GM23338 (cell line): ENCODE measurements at regions not wholly inside any gene's neighbourhood (a gene's known extent, or its start where the extent isn't known, plus 50 kb on each side); places are given as distances from the start of the nearest gene placed in this dataset.

ENCODE experiments used
- ATAC-seq: fragments of 200-7000 bp; cut with Tn5 transposase; 3 replicates; pipeline ENCODE4 v1.9.1; 2020
- DNase-seq: peaks from one replicate; pipeline ENCODE4 v3.0.0-alpha.2; 2015; ENCODE audit warnings: low spot score
- H2AFZ ChIP-seq: fragments of 200-600 bp; sonication (generic); 2 replicates; pipeline ENCODE4 v1.8.0; 2016; ENCODE audit warnings: antibody characterized with exemption, mild to moderate bottlenecking, moderate library complexity
- H3F3A ChIP-seq: fragments of 200-600 bp; sonication (generic); replicated peaks from 2 replicates; pipeline ENCODE4 v1.8.0; 2017; ENCODE audit warnings: antibody characterized with exemption, mixed run types, low read depth
- H3K27ac ChIP-seq: fragments of 200-600 bp; sonication (generic); 2 replicates; pipeline ENCODE4 v1.6.1; 2016; ENCODE audit warnings: low read depth
- H3K27me3 ChIP-seq: fragments of 200-600 bp; sonication (generic); 2 replicates; pipeline ENCODE4 v1.8.0; 2016; ENCODE audit warnings: mild to moderate bottlenecking, mixed run types, moderate library complexity; ENCODE audit not compliant: insufficient read depth
- H3K36me3 ChIP-seq: fragments of 200-600 bp; sonication (generic); 2 replicates; pipeline ENCODE4 v1.8.0; 2016; ENCODE audit warnings: mild to moderate bottlenecking; ENCODE audit not compliant: insufficient read depth
- H3K4me1 ChIP-seq: fragments of 200-600 bp; sonication (generic); 2 replicates; pipeline ENCODE4 v1.8.0; 2016; ENCODE audit warnings: mild to moderate bottlenecking, moderate library complexity; ENCODE audit not compliant: insufficient read depth
- H3K4me2 ChIP-seq: fragments of 200-600 bp; sonication (generic); 2 replicates; pipeline ENCODE4 v1.7.1; 2017; ENCODE audit warnings: mixed run types
- H3K4me3 ChIP-seq: fragments of 200-600 bp; sonication (generic); 2 replicates; pipeline ENCODE4 v1.6.1; 2016; ENCODE audit warnings: mixed run types
- H3K79me2 ChIP-seq: fragments of 200-600 bp; sonication (generic); replicated peaks from 2 replicates; pipeline ENCODE4 v1.8.0; 2017; ENCODE audit warnings: mild to moderate bottlenecking; ENCODE audit not compliant: insufficient read depth
- H3K9me2 ChIP-seq: fragments of 200-600 bp; sonication (generic); 2 replicates; pipeline ENCODE4 v1.8.0; 2017; ENCODE audit not compliant: insufficient read depth
- H4K20me1 ChIP-seq: fragments of 200-600 bp; sonication (generic); replicated peaks from 2 replicates; pipeline ENCODE4 v1.8.0; 2017; ENCODE audit warnings: mild to moderate bottlenecking; ENCODE audit not compliant: insufficient read depth
- H3K27ac Mint-ChIP-seq: 2 replicates; pipeline ENCODE4 v1.8.0; 2020; ENCODE audit warnings: inconsistent platforms, mild to moderate bottlenecking, moderate library complexity, mixed read lengths
- H3K27me3 Mint-ChIP-seq: 3 replicates; pipeline ENCODE4 v1.8.0; 2022; ENCODE audit warnings: low read depth, mild to moderate bottlenecking, moderate library complexity, mixed read lengths, inconsistent platforms; ENCODE audit not compliant: insufficient read depth, poor library complexity
- H3K36me3 Mint-ChIP-seq: 3 replicates; pipeline ENCODE4 v1.8.0; 2021; ENCODE audit warnings: low read depth, mild to moderate bottlenecking, inconsistent platforms, moderate library complexity, mixed read lengths
- H3K4me1 Mint-ChIP-seq: 3 replicates; pipeline ENCODE4 v1.8.0; 2020; ENCODE audit warnings: mild to moderate bottlenecking, inconsistent platforms, mixed read lengths
- H3K4me3 Mint-ChIP-seq: 3 replicates; pipeline ENCODE4 v1.8.0; 2021; ENCODE audit warnings: moderate library complexity, mild to moderate bottlenecking, inconsistent platforms, mixed read lengths
- H3K9me3 Mint-ChIP-seq: 3 replicates; pipeline ENCODE4 v1.8.0; 2020; ENCODE audit warnings: moderate library complexity, mild to moderate bottlenecking, inconsistent platforms, mixed read lengths
- CREB1 ChIP-seq: fragments of 250-450 bp; sonication (Bioruptor Pico); IDR thresholded peaks from 2 replicates; pipeline ENCODE4 v1.5.0; 2020; ENCODE audit warnings: low read depth, mild to moderate bottlenecking, moderate library complexity
- CTCF ChIP-seq, 2 experiments: fragments of 200-600 bp in 1 of 2; sonication (generic) in 1 of 2; conservative IDR thresholded peaks; 2 replicates each; pipeline versions ENCODE4 v1.5.1 to v1.6.1; 2016 to 2017; ENCODE audit warnings: antibody characterized with exemption in 2 of 2, low read depth in 2 of 2, mild to moderate bottlenecking in 2 of 2, moderate library complexity in 1 of 2
- ETS1 ChIP-seq: IDR thresholded peaks from 2 replicates; pipeline ENCODE4 v1.6.1; 2016; ENCODE audit warnings: antibody characterized with exemption
- EZH2 ChIP-seq: fragments of 200-600 bp; sonication (generic); IDR thresholded peaks from one replicate; pipeline ENCODE4 v1.8.0; 2017; ENCODE audit warnings: antibody characterized with exemption, mild to moderate bottlenecking, low read depth; ENCODE audit not compliant: unreplicated experiment
- EZH2phosphoT487 ChIP-seq: fragments of 200-600 bp; sonication (generic); IDR thresholded peaks from one replicate; pipeline ENCODE4 v1.8.1; 2018; ENCODE audit warnings: antibody characterized with exemption; ENCODE audit not compliant: unreplicated experiment
- JUNB ChIP-seq: IDR thresholded peaks from one replicate; pipeline ENCODE4 v1.6.1; 2016; ENCODE audit warnings: antibody characterized with exemption; ENCODE audit not compliant: unreplicated experiment
- NANOG ChIP-seq: IDR thresholded peaks from 2 replicates; pipeline ENCODE4 v1.6.1; 2016; ENCODE audit warnings: antibody characterized with exemption, borderline replicate concordance
- POLR2AphosphoS5 ChIP-seq: IDR thresholded peaks from 2 replicates; pipeline ENCODE4 v1.6.1; 2016; ENCODE audit warnings: antibody characterized with exemption, low read depth
- REST ChIP-seq: IDR thresholded peaks from one replicate; pipeline ENCODE4 v1.6.1; 2018; ENCODE audit warnings: antibody characterized with exemption; ENCODE audit not compliant: unreplicated experiment
- STAT1 ChIP-seq: IDR thresholded peaks from one replicate; pipeline ENCODE4 v1.6.1; 2016; ENCODE audit warnings: antibody characterized with exemption; ENCODE audit not compliant: unreplicated experiment
- ZNF114 ChIP-seq: fragments of 250-450 bp; sonication (Bioruptor Pico); IDR thresholded peaks from 2 replicates; pipeline ENCODE4 v1.5.0; 2020; ENCODE audit warnings: mild to moderate bottlenecking, moderate library complexity
- ZNF331 ChIP-seq: fragments of 250-450 bp; sonication (Bioruptor Pico); IDR thresholded peaks from 2 replicates; pipeline ENCODE4 v1.5.0; 2020; ENCODE audit warnings: low read depth, mild to moderate bottlenecking, moderate library complexity
- ZNF462 ChIP-seq: fragments of 250-450 bp; sonication (Bioruptor Pico); IDR thresholded peaks from 2 replicates; pipeline ENCODE4 v1.5.0; 2020; ENCODE audit warnings: mild to moderate bottlenecking, moderate library complexity

GRCh38 chr19:28567834-28568233 lies 645.1 kb downstream of the UQCRFS1 start:
- no peaks in the 10 kb centered on the region for H3K36me3 ChIP-seq
- H3K4me1 ChIP-seq: peaks cover 9% of the 10 kb centered on the region; the same call in 1 of the 2 replicates
- no peak overlapping the region for H3K4me3 ChIP-seq
- no peak for ATAC-seq
- no peaks in the 10 kb centered on the region for H3K27me3 Mint-ChIP-seq
- H3K9me2 ChIP-seq: no peaks in the 10 kb centered on the region
- H4K20me1 ChIP-seq: no peaks in the 10 kb centered on the region
- H3K4me2 ChIP-seq: no peak overlapping the region
- H3K27me3 ChIP-seq: no peaks in the 10 kb centered on the region
- no peak for TF ChIP-seq NANOG
- no peak for TF ChIP-seq ZNF462
- no peak for TF ChIP-seq CTCF (conservative IDR thresholded peaks at IDR 0.05; ENCODE audit: low read depth in 2 of 2)
- no peak for TF ChIP-seq STAT1
- no peak for TF ChIP-seq CREB1
- no peak for TF ChIP-seq EZH2phosphoT487
- TF ChIP-seq ZNF331 (CRISPR knock-in tag): no peak
- TF ChIP-seq JUNB: no peak
- no peak for TF ChIP-seq ETS1
- no peak for TF ChIP-seq REST
- TF ChIP-seq ZNF114 (CRISPR knock-in tag): no peak
- no peak for TF ChIP-seq EZH2
- no peak for TF ChIP-seq POLR2AphosphoS5
- 0 out of 3 replicates have a peak, but pooled peaks cover 3% of the 10 kb centered on the region for H3K9me3 Mint-ChIP-seq
- H3K27ac Mint-ChIP-seq: no peak overlapping the region
- DNase-seq: no peak
- H3K4me1 Mint-ChIP-seq: peaks cover 16% of the 10 kb centered on the region
- no peaks in the 10 kb centered on the region for H3F3A ChIP-seq
- no peaks in the 10 kb centered on the region for H3K79me2 ChIP-seq
- H3K36me3 Mint-ChIP-seq: peaks cover 5% of the 10 kb centered on the region; the same call in 2 of the 3 replicates
- H3K4me3 Mint-ChIP-seq: no peak overlapping the region
- H2AFZ ChIP-seq: no peak overlapping the region
- no peak overlapping the region for H3K27ac ChIP-seq
